SU-DHL-6 (cell line): ENCODE measurements at regions not wholly inside any gene's neighbourhood (a gene's known extent, or its start where the extent isn't known, plus 50 kb on each side); places are given as distances from the start of the nearest gene placed in this dataset.
"Not testable (repeated sequence)": the region's sequence is repeated elsewhere in the genome, so short reads cannot be mapped to it uniquely, and the experiment has no call there.

Source experiments
- H2AFZ ChIP-seq: fragments of 200-600 bp; sonication (generic); 2 replicates; pipeline ENCODE4 v1.6.1; 2014; ENCODE audit warnings: low read depth, mild to moderate bottlenecking, moderate library complexity, mixed read lengths, antibody characterized with exemption, low read length; ENCODE audit not compliant: severe bottlenecking
- H3F3A ChIP-seq: fragments of 200-600 bp; shearing (Covaris generic); 2 replicates; pipeline ENCODE4 v1.6.0; 2016; ENCODE audit warnings: antibody characterized with exemption, mild to moderate bottlenecking; ENCODE audit not compliant: insufficient read depth
- H3K27ac ChIP-seq: fragments of 200-600 bp; sonication (generic); 2 replicates; pipeline ENCODE4 v1.5.1; 2016; ENCODE audit warnings: low read depth, mild to moderate bottlenecking, low read length, moderate library complexity, mixed read lengths
- H3K27me3 ChIP-seq: fragments of 200-600 bp; sonication (generic), shearing (Covaris generic); 2 replicates; pipeline ENCODE4 v1.6.0; 2014; ENCODE audit warnings: mild to moderate bottlenecking, low read length
- H3K36me3 ChIP-seq: fragments of 200-600 bp; sonication (generic); 2 replicates; pipeline ENCODE4 v1.6.1; 2014; ENCODE audit warnings: mild to moderate bottlenecking, low read length, mixed read lengths
- H3K4me2 ChIP-seq: fragments of 300-600, 200-600 bp; shearing (Covaris generic), sonication (generic); 2 replicates; pipeline ENCODE4 v1.6.0; 2014; ENCODE audit warnings: low read length, low read depth, mild to moderate bottlenecking; ENCODE audit not compliant: poor library complexity, severe bottlenecking
- H3K4me3 ChIP-seq: fragments of 200-600 bp; sonication (generic); 2 replicates; pipeline ENCODE4 v1.5.1; 2014; ENCODE audit warnings: antibody characterized with exemption, low read length, mild to moderate bottlenecking, mixed read lengths; ENCODE audit not compliant: insufficient read depth, poor library complexity, severe bottlenecking
- H3K79me2 ChIP-seq: fragments of 200-600 bp; sonication (generic); 2 replicates; pipeline ENCODE4 v1.6.1; 2014; ENCODE audit warnings: mild to moderate bottlenecking, low read length, moderate library complexity; ENCODE audit not compliant: insufficient read depth
- H3K9ac ChIP-seq: fragments of 200-600 bp; sonication (generic); 2 replicates; pipeline ENCODE4 v1.7.0; 2014; ENCODE audit warnings: mild to moderate bottlenecking, low read length
- H3K9me2 ChIP-seq: fragments of 200-600 bp; sonication (generic); replicated peaks from 2 replicates; pipeline ENCODE4 v1.6.1; 2014; ENCODE audit warnings: low read length; ENCODE audit not compliant: insufficient read depth
- H3K9me3 ChIP-seq: fragments of 200-600 bp; sonication (generic); 2 replicates; pipeline ENCODE4 v1.6.1; 2014; ENCODE audit warnings: low read length, mixed read lengths; ENCODE audit not compliant: insufficient read depth
- H4K20me1 ChIP-seq: fragments of 200-600 bp; sonication (generic); 2 replicates; pipeline ENCODE4 v1.6.1; 2014; ENCODE audit warnings: low read depth, mild to moderate bottlenecking, antibody characterized with exemption, low read length, moderate library complexity, mixed read lengths
- EZH2phosphoT487 ChIP-seq: fragments of 200-600 bp; sonication (generic), shearing (Covaris generic); conservative IDR thresholded peaks from 2 replicates; pipeline ENCODE4 v1.6.1; 2018; ENCODE audit warnings: mild to moderate bottlenecking, antibody characterized with exemption, low read length, moderate library complexity, mixed read lengths
- TF ChIP-seq, protein P1 (sequence below): fragments of 200-600 bp; sonication (generic); IDR thresholded peaks from one replicate; pipeline ENCODE4 v1.5.1; 2017; ENCODE audit warnings: antibody characterized with exemption, mild to moderate bottlenecking, low read length, moderate library complexity; ENCODE audit not compliant: insufficient read depth, poor library complexity, severe bottlenecking

DNA sequence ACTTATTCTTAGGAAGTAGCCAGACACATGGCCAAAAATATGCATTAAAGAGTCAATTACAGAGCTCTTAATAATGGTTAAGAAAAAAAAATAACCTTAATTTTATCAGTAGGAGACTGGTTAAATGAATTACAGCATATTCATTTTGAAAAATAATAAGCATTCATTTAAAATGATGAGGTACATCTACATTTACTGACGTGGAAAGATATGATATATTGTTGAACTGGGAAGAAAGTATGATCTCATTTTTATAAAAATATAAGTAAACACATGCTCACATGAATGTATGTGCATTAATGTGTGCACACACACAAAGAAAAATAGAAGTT is 250.3 kb downstream of the ENC1 start:
- Histone ChIP-seq H3K36me3 (no peaks in the 10 kb centered on the region), H3K4me2 (no peak overlapping the region), H3K9me2 (no peaks in the 10 kb centered on the region), H3F3A (no peaks in the 10 kb centered on the region), H2AFZ (no peak overlapping the region), H3K27me3 (no peaks in the 10 kb centered on the region), H4K20me1 (no peaks in the 10 kb centered on the region), H3K79me2 (no peaks in the 10 kb centered on the region), H3K9ac (no peak overlapping the region), H3K27ac (no peak overlapping the region), H3K9me3 (no peaks in the 10 kb centered on the region), H3K4me3 (no peak overlapping the region)
- no peak for TF ChIP-seq EZH2phosphoT487
- TF ChIP-seq, protein P1, sequence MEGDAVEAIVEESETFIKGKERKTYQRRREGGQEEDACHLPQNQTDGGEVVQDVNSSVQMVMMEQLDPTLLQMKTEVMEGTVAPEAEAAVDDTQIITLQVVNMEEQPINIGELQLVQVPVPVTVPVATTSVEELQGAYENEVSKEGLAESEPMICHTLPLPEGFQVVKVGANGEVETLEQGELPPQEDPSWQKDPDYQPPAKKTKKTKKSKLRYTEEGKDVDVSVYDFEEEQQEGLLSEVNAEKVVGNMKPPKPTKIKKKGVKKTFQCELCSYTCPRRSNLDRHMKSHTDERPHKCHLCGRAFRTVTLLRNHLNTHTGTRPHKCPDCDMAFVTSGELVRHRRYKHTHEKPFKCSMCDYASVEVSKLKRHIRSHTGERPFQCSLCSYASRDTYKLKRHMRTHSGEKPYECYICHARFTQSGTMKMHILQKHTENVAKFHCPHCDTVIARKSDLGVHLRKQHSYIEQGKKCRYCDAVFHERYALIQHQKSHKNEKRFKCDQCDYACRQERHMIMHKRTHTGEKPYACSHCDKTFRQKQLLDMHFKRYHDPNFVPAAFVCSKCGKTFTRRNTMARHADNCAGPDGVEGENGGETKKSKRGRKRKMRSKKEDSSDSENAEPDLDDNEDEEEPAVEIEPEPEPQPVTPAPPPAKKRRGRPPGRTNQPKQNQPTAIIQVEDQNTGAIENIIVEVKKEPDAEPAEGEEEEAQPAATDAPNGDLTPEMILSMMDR = no peak

DNA sequence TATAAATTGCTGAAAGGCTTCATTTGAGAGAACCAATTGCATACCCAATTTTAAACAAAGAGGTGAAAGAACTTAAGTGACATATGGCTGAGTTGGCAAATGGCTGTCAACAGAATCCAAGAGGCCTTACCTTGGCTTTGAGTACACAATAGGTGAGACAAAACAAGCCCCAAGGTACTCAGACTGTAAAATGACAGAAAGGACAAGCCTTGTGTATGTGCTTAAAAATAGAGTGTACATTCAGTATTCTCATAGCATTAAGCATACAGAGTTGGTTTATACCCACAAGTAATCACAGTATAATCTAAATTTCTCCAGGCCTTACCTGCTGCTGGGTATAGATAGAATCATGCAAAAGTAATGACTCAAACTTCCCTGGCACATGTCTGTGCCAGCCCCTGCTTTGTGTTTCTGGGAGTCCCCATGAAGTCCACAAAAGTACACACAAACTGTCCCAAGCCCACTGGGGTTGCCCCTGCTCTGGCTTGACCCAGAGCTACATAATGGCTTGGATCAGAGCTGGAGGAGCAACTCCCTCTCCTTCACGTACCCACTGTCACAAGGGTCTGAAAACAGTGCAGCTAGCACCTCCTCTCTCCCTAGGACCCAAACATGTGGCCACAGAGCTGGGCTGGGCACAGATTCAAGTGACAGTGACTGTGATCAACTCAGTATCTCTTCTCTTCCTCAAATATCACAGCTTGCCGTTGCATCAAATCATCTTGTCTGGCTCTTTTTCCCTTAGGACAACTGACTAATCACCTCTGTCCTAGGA is 250.8 kb downstream of the ENC1 start:
- no peaks in the 10 kb centered on the region for H3K9me3 ChIP-seq
- TF ChIP-seq, protein P1 = no peak
- TF ChIP-seq EZH2phosphoT487 = no peak
- H3K27ac ChIP-seq = no peak overlapping the region

DNA sequence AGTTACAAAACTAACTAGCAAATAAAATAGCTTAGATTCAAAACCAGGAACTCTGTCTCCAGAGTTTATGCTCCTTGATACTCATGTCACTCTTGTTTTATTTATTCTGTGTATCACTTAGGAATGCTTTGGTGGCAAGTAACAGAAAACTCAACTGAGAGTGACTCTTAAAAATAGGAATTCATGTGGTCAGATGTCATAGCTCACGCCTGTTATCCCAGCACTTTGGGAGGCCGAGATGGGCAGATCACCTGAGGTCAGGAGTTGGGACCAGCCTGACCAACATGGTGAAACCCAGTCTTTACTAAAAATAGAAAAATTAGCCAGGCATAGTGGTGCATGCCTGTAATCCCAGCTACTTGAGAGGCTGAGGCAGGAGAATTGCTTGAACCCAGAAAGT is 252.1 kb downstream of the ENC1 start:
- not testable (repeated sequence) for H3K79me2 ChIP-seq, H3K36me3 ChIP-seq, H3F3A ChIP-seq, H3K27ac ChIP-seq, H4K20me1 ChIP-seq, H2AFZ ChIP-seq, H3K9me3 ChIP-seq, H3K9ac ChIP-seq, H3K9me2 ChIP-seq, H3K27me3 ChIP-seq, H3K4me3 ChIP-seq, H3K4me2 ChIP-seq

More for the DNA sequence above, 250.8 kb downstream of the ENC1 start:
- Histone ChIP-seq H2AFZ (no peak overlapping the region), H3K9ac (no peak overlapping the region), H3F3A (no peaks in the 10 kb centered on the region), H3K79me2 (no peaks in the 10 kb centered on the region), H3K36me3 (no peaks in the 10 kb centered on the region), H3K9me2 (no peaks in the 10 kb centered on the region), H3K4me2 (no peak overlapping the region), H4K20me1 (no peaks in the 10 kb centered on the region), H3K4me3 (no peak overlapping the region), H3K27me3 (no peaks in the 10 kb centered on the region)

DNA sequence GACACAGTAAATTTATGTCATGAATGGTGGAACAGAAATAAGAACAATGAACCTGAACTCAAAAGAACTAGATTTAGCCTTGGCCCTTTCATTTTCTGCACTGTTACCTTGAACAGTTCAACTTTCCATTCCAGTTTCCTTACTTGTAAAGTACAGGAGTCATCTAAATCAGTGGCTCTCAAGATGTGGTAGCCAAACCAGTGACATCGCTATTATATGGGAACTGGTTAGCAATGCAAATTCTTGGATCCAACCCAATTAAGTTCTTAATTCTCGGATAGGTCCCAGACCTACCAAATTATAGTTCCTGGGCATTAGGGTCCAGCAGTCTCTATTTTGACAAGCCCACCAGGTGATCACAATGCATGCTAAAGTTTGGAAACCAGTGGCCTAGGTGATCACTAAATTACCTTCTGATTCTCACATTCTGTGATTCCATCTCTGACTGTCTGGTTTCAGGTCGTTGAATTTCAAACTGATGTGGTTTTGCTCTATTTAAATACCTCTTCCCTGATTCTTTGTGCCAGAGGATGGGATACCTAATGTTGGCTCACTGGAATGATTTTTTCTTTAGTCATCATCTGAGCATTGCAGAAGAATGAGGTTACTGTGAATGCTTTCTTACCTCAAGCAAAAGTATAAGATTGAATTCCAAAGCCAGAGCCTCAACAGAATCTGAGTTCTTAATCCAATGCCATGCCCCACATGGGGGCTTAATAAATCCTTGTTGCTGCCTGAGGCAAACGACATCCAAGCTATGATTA is 253.8 kb downstream of the ENC1 start:
- no peaks in the 10 kb centered on the region for H4K20me1 ChIP-seq
- no peak overlapping the region for H3K9ac ChIP-seq
- H3K9me3 ChIP-seq = no peaks in the 10 kb centered on the region
- H3K27me3 ChIP-seq = no peaks in the 10 kb centered on the region
- no peak overlapping the region for H2AFZ ChIP-seq
- no peaks in the 10 kb centered on the region for H3K36me3 ChIP-seq
- no peak overlapping the region for H3K4me2 ChIP-seq
- H3K27ac ChIP-seq = no peak overlapping the region
- H3K9me2 ChIP-seq = no peaks in the 10 kb centered on the region
- H3F3A ChIP-seq = no peaks in the 10 kb centered on the region
- no peak overlapping the region for H3K4me3 ChIP-seq
- no peaks in the 10 kb centered on the region for H3K79me2 ChIP-seq
- TF ChIP-seq, protein P1 = no peak
- TF ChIP-seq EZH2phosphoT487 = no peak
